ENCODE measurements at regions not wholly inside any gene's neighbourhood (a gene's known extent, or its start where the extent isn't known, plus 50 kb on each side); places are given as distances from the start of the nearest gene placed in this dataset.
"Not testable (repeated sequence)": the region's sequence is repeated elsewhere in the genome, so short reads cannot be mapped to it uniquely, and the experiment has no call there.

- Mint-ChIP-seq H3K27me3 (peaks cover 4% of the 10 kb centered on the region), H3K9me3 (ENCODE audit: low read depth) (peaks cover 21% of the 10 kb centered on the region), H3K4me1 (ENCODE audit: low read depth) (no peaks in the 10 kb centered on the region), H3K27ac (no peak overlapping the region), H3K36me3 (no peaks in the 10 kb centered on the region), H3K4me3 (no peak overlapping the region)
Measured at GRCh38 chr4:100882661-100883060, 364.8 kb upstream of the EMCN start.

- no peaks in the 10 kb centered on the region for H3K36me3 Mint-ChIP-seq
- H3K4me1 Mint-ChIP-seq (ENCODE audit: low read depth): no peaks in the 10 kb centered on the region
- peaks cover 7% of the 10 kb centered on the region for H3K9me3 Mint-ChIP-seq (ENCODE audit: low read depth)
- H3K27ac Mint-ChIP-seq: no peak overlapping the region
- H3K4me3 Mint-ChIP-seq: no peak overlapping the region
- peaks cover 4% of the 10 kb centered on the region for H3K27me3 Mint-ChIP-seq
Measured at GRCh38 chr4:100881283-100881682, 363.5 kb upstream of the EMCN start.

- H3K4me3 Mint-ChIP-seq: no peak overlapping the region
- no peaks in the 10 kb centered on the region for H3K9me3 Mint-ChIP-seq (ENCODE audit: low read depth)
- peaks cover 2% of the 10 kb centered on the region for H3K27me3 Mint-ChIP-seq
- H3K27ac Mint-ChIP-seq: no peak overlapping the region
- no peaks in the 10 kb centered on the region for H3K36me3 Mint-ChIP-seq
- no peaks in the 10 kb centered on the region for H3K4me1 Mint-ChIP-seq (ENCODE audit: low read depth)
Measured at GRCh38 chr4:100880011-100880410, 362.2 kb upstream of the EMCN start.

- Mint-ChIP-seq H3K4me1 (ENCODE audit: low read depth) (no peaks in the 10 kb centered on the region), H3K27me3 (peaks cover 1% of the 10 kb centered on the region), H3K36me3 (no peaks in the 10 kb centered on the region), H3K9me3 (ENCODE audit: low read depth) (no peaks in the 10 kb centered on the region), H3K4me3 (no peak overlapping the region), H3K27ac (no peak overlapping the region)
Measured at GRCh38 chr4:100879471-100879870, 361.6 kb upstream of the EMCN start.

- H3K4me3 Mint-ChIP-seq: no peak overlapping the region
- H3K36me3 Mint-ChIP-seq: no peaks in the 10 kb centered on the region
- H3K9me3 Mint-ChIP-seq (ENCODE audit: low read depth): no peaks in the 10 kb centered on the region
Measured at GRCh38 chr4:100876546-100876945, 358.7 kb upstream of the EMCN start.

GRCh38 chr4:100875296-100876068 is 357.7 kb upstream of the EMCN start:
- Mint-ChIP-seq H3K36me3 (no peaks in the 10 kb centered on the region), H3K4me1 (ENCODE audit: low read depth) (no peaks in the 10 kb centered on the region), H3K27ac (no peak overlapping the region), H3K27me3 (peaks cover 2% of the 10 kb centered on the region), H3K4me3 (no peak overlapping the region), H3K9me3 (ENCODE audit: low read depth) (no peaks in the 10 kb centered on the region)

More at GRCh38 chr4:100876546-100876945, 358.7 kb upstream of the EMCN start:
- Mint-ChIP-seq H3K27me3 (no peaks in the 10 kb centered on the region), H3K27ac (no peak overlapping the region), H3K4me1 (ENCODE audit: low read depth) (no peaks in the 10 kb centered on the region)

- peaks cover 2% of the 10 kb centered on the region for H3K27me3 Mint-ChIP-seq
- no peaks in the 10 kb centered on the region for H3K36me3 Mint-ChIP-seq
- no peak overlapping the region for H3K27ac Mint-ChIP-seq
- no peaks in the 10 kb centered on the region for H3K4me1 Mint-ChIP-seq (ENCODE audit: low read depth)
- H3K9me3 Mint-ChIP-seq (ENCODE audit: low read depth): no peaks in the 10 kb centered on the region
- no peak overlapping the region for H3K4me3 Mint-ChIP-seq
Measured at GRCh38 chr4:100872811-100873210, 355.0 kb upstream of the EMCN start.

- Mint-ChIP-seq H3K4me3 (no peak overlapping the region), H3K27ac (no peak overlapping the region), H3K9me3 (ENCODE audit: low read depth) (no peaks in the 10 kb centered on the region), H3K27me3 (peaks cover 5% of the 10 kb centered on the region), H3K4me1 (ENCODE audit: low read depth) (no peaks in the 10 kb centered on the region), H3K36me3 (peaks cover 3% of the 10 kb centered on the region)
Measured at GRCh38 chr4:100870940-100871772, 353.3 kb upstream of the EMCN start.

GRCh38 chr4:100869276-100869675 is 351.5 kb upstream of the EMCN start:
- Mint-ChIP-seq H3K36me3 (peaks cover 3% of the 10 kb centered on the region), H3K4me3 (no peak overlapping the region), H3K4me1 (ENCODE audit: low read depth) (no peaks in the 10 kb centered on the region), H3K27ac (no peak overlapping the region), H3K9me3 (ENCODE audit: low read depth) (peaks cover 2% of the 10 kb centered on the region), H3K27me3 (peaks cover 5% of the 10 kb centered on the region)

GRCh38 chr4:100868281-100868680 is 350.5 kb upstream of the EMCN start:
- not testable (repeated sequence) for H3K27ac Mint-ChIP-seq; H3K9me3 Mint-ChIP-seq (ENCODE audit: low read depth); H3K4me3 Mint-ChIP-seq; H3K27me3 Mint-ChIP-seq; H3K4me1 Mint-ChIP-seq (ENCODE audit: low read depth); H3K36me3 Mint-ChIP-seq

- Mint-ChIP-seq H3K27me3 (no peaks in the 10 kb centered on the region), H3K9me3 (ENCODE audit: low read depth) (no peaks in the 10 kb centered on the region), H3K36me3 (no peaks in the 10 kb centered on the region), H3K4me1 (ENCODE audit: low read depth) (no peaks in the 10 kb centered on the region), H3K27ac (no peak overlapping the region), H3K4me3 (no peak overlapping the region)
Measured at GRCh38 chr4:100852326-100852725, 334.5 kb upstream of the EMCN start.

GRCh38 chr4:100849319-100849718 is 331.5 kb upstream of the EMCN start:
- Mint-ChIP-seq H3K4me3 (no peak overlapping the region), H3K27me3 (no peaks in the 10 kb centered on the region), H3K36me3 (no peaks in the 10 kb centered on the region), H3K9me3 (ENCODE audit: low read depth) (no peaks in the 10 kb centered on the region), H3K4me1 (ENCODE audit: low read depth) (no peaks in the 10 kb centered on the region), H3K27ac (no peak overlapping the region)

- Mint-ChIP-seq H3K27ac (no peak overlapping the region), H3K27me3 (no peaks in the 10 kb centered on the region), H3K9me3 (ENCODE audit: low read depth) (no peaks in the 10 kb centered on the region), H3K36me3 (no peaks in the 10 kb centered on the region), H3K4me3 (no peak overlapping the region), H3K4me1 (ENCODE audit: low read depth) (no peaks in the 10 kb centered on the region)
Measured at GRCh38 chr4:100848841-100849240, 331.0 kb upstream of the EMCN start.

- Mint-ChIP-seq H3K36me3 (no peaks in the 10 kb centered on the region), H3K9me3 (ENCODE audit: low read depth) (no peaks in the 10 kb centered on the region), H3K4me3 (no peak overlapping the region), H3K27ac (no peak overlapping the region), H3K4me1 (ENCODE audit: low read depth) (no peaks in the 10 kb centered on the region), H3K27me3 (peaks cover 5% of the 10 kb centered on the region)
Measured at GRCh38 chr4:100843910-100844309, 326.1 kb upstream of the EMCN start.

GRCh38 chr4:100842856-100843255 is 325.0 kb upstream of the EMCN start:
- Mint-ChIP-seq H3K4me1 (ENCODE audit: low read depth) (no peaks in the 10 kb centered on the region), H3K27me3 (peaks cover 9% of the 10 kb centered on the region), H3K9me3 (ENCODE audit: low read depth) (no peaks in the 10 kb centered on the region), H3K27ac (no peak overlapping the region), H3K36me3 (no peaks in the 10 kb centered on the region), H3K4me3 (no peak overlapping the region)
